Neural cell (in vitro differentiated cells): ENCODE measurements at regions not wholly inside any gene's neighbourhood (a gene's known extent, or its start where the extent isn't known, plus 50 kb on each side); places are given as distances from the start of the nearest gene placed in this dataset.

ENCODE experiments used
- H2AFZ ChIP-seq: fragments of 200-600, 300-800 bp; sonication (generic), shearing (Covaris generic); 2 replicates; pipeline ENCODE4 v1.6.0; 2014; ENCODE audit warnings: low read depth, mild to moderate bottlenecking, antibody characterized with exemption, low read length, moderate library complexity
- H3F3A ChIP-seq: fragments of 200-600 bp; shearing (Covaris generic); 2 replicates; pipeline ENCODE4 v1.6.1; 2016; ENCODE audit warnings: mild to moderate bottlenecking, moderate library complexity, mixed read lengths, antibody characterized with exemption, low read length; ENCODE audit not compliant: insufficient read depth, poor library complexity, severe bottlenecking
- H3K27ac ChIP-seq: fragments of 200-600, 300-800 bp; sonication (generic), shearing (Covaris generic); 2 replicates; pipeline ENCODE4 v1.5.1; 2014; ENCODE audit warnings: mild to moderate bottlenecking, low read length, moderate library complexity
- H3K27me3 ChIP-seq: fragments of 300-800, 200-600 bp; sonication (generic), shearing (Covaris generic); 2 replicates; pipeline ENCODE4 v1.6.0; 2014; ENCODE audit warnings: mild to moderate bottlenecking, low read depth, low read length, moderate library complexity; ENCODE audit not compliant: insufficient read depth
- H3K36me3 ChIP-seq: fragments of 300-800, 200-600 bp; sonication (generic), shearing (Covaris generic); 2 replicates; pipeline ENCODE4 v1.5.1; 2014; ENCODE audit warnings: mild to moderate bottlenecking, antibody characterized with exemption, low read length, moderate library complexity; ENCODE audit not compliant: insufficient read depth
- H3K4me2 ChIP-seq: fragments of 300-800, 200-600 bp; sonication (generic), shearing (Covaris generic); 2 replicates; pipeline ENCODE4 v1.6.0; 2014; ENCODE audit warnings: mild to moderate bottlenecking, low read length
- H3K4me3 ChIP-seq: fragments of 300-800, 200-600 bp; sonication (generic), shearing (Covaris generic); 2 replicates; pipeline ENCODE4 v1.5.1; 2014; ENCODE audit warnings: mild to moderate bottlenecking, low read length, moderate library complexity
- H3K79me2 ChIP-seq: fragments of 200-600 bp; shearing (Covaris generic); replicated peaks from 2 replicates; pipeline ENCODE4 v1.6.0; 2014; ENCODE audit warnings: mild to moderate bottlenecking, low read length, moderate library complexity; ENCODE audit not compliant: insufficient read depth
- H3K9ac ChIP-seq: fragments of 300-800, 200-600 bp; sonication (generic), shearing (Covaris generic); 2 replicates; pipeline ENCODE4 v1.6.1; 2016; ENCODE audit warnings: mild to moderate bottlenecking, low read length, mixed read lengths
- H3K9me2 ChIP-seq: fragments of 200-600 bp; shearing (Covaris generic); 2 replicates; pipeline ENCODE4 v1.6.1; 2016; ENCODE audit warnings: mild to moderate bottlenecking, low read length, mixed read lengths; ENCODE audit not compliant: insufficient read depth
- H3K9me3 ChIP-seq: fragments of 200-600, 300-800 bp; sonication (generic), shearing (Covaris generic); 2 replicates; pipeline ENCODE4 v1.6.1; 2016; ENCODE audit warnings: mild to moderate bottlenecking, mixed run types, low read length, moderate library complexity, mixed read lengths
- H4K20me1 ChIP-seq: fragments of 200-600 bp; shearing (Covaris generic); 2 replicates; pipeline ENCODE4 v1.6.1; 2016; ENCODE audit warnings: mild to moderate bottlenecking, mixed run types; ENCODE audit not compliant: insufficient read depth
- CTCF ChIP-seq: fragments of 450-650 bp; IDR thresholded peaks from 2 replicates; pipeline ENCODE4 v1.5.1; 2014; ENCODE audit warnings: antibody characterized with exemption, mild to moderate bottlenecking, moderate library complexity; ENCODE audit not compliant: poor library complexity, severe bottlenecking
- EP300 ChIP-seq: fragments of 450-650 bp; conservative IDR thresholded peaks from 2 replicates; pipeline ENCODE4 v1.6.1; 2014; ENCODE audit warnings: antibody characterized with exemption, mild to moderate bottlenecking, moderate library complexity; ENCODE audit not compliant: poor library complexity, severe bottlenecking
- EZH2 ChIP-seq: fragments of 200-600, 300-800 bp; shearing (Covaris generic), sonication (generic); IDR thresholded peaks from 2 replicates; pipeline ENCODE4 v1.6.1; 2014; ENCODE audit warnings: antibody characterized with exemption, low read length, borderline replicate concordance, mild to moderate bottlenecking; ENCODE audit not compliant: insufficient read depth, poor library complexity, severe bottlenecking
- MXI1 ChIP-seq: fragments of 450-650 bp; conservative IDR thresholded peaks from 2 replicates; pipeline ENCODE4 v1.6.1; 2014; ENCODE audit warnings: antibody characterized with exemption, mild to moderate bottlenecking; ENCODE audit not compliant: poor library complexity, severe bottlenecking
- POLR2AphosphoS5 ChIP-seq: IDR thresholded peaks from 2 replicates; pipeline ENCODE4 v1.6.1; 2012
- RAD21 ChIP-seq: fragments of 450-650 bp; conservative IDR thresholded peaks from 2 replicates; pipeline ENCODE4 v1.6.1; 2014; ENCODE audit warnings: antibody characterized with exemption, mild to moderate bottlenecking, moderate library complexity
- REST ChIP-seq: IDR thresholded peaks from 2 replicates; pipeline ENCODE4 v1.6.1; 2012; ENCODE audit warnings: borderline replicate concordance
- SMC3 ChIP-seq: fragments of 450-650 bp; conservative IDR thresholded peaks from 2 replicates; pipeline ENCODE4 v1.6.1; 2014; ENCODE audit warnings: antibody characterized with exemption, mild to moderate bottlenecking, moderate library complexity; ENCODE audit not compliant: poor library complexity
- TAF1 ChIP-seq: IDR thresholded peaks from 2 replicates; pipeline ENCODE4 v1.6.1; 2012; ENCODE audit warnings: low read depth

GRCh38 chr2:240250150-240250984, 109.9 kb upstream of the OTOS start:
- no peaks in the 10 kb centered on the region for H4K20me1 ChIP-seq
- H3F3A ChIP-seq, result no peaks in the 10 kb centered on the region
- no peaks in the 10 kb centered on the region for H3K9me3 ChIP-seq
- TF ChIP-seq POLR2AphosphoS5, result no peak
- no peak for TF ChIP-seq TAF1
- TF ChIP-seq EZH2, result no peak
- TF ChIP-seq CTCF, result no peak
- no peak for TF ChIP-seq MXI1
- no peak for TF ChIP-seq SMC3
- TF ChIP-seq REST, result no peak
- no peak for TF ChIP-seq RAD21
- TF ChIP-seq EP300, result no peak
- H3K4me2 ChIP-seq, result no peak overlapping the region
- no peaks in the 10 kb centered on the region for H3K9me2 ChIP-seq
- no peaks in the 10 kb centered on the region for H3K36me3 ChIP-seq
- no peak overlapping the region for H3K4me3 ChIP-seq
- H3K79me2 ChIP-seq, result no peaks in the 10 kb centered on the region
- no peak overlapping the region for H3K9ac ChIP-seq
- H3K27me3 ChIP-seq, result no peaks in the 10 kb centered on the region
- no peak overlapping the region for H3K27ac ChIP-seq
- no peak overlapping the region for H2AFZ ChIP-seq

- Histone ChIP-seq H3K9ac (no peak overlapping the region), H3K27ac (no peak overlapping the region), H2AFZ (no peak overlapping the region)
Measured at GRCh38 chr2:240250985-240251847, 110.8 kb upstream of the OTOS start.

More at GRCh38 chr2:240250985-240251847, 110.8 kb upstream of the OTOS start:
- Histone ChIP-seq H3K4me3 (no peak overlapping the region), H3K9me3 (no peaks in the 10 kb centered on the region), H3K36me3 (no peaks in the 10 kb centered on the region), H3F3A (no peaks in the 10 kb centered on the region), H3K4me2 (no peak overlapping the region), H3K9me2 (no peaks in the 10 kb centered on the region), H3K79me2 (no peaks in the 10 kb centered on the region), H3K27me3 (no peaks in the 10 kb centered on the region), H4K20me1 (no peaks in the 10 kb centered on the region)
- TF ChIP-seq TAF1 (no peak), EP300 (no peak), MXI1 (no peak), SMC3 (no peak), CTCF (no peak), REST (no peak), POLR2AphosphoS5 (no peak), EZH2 (no peak), RAD21 (no peak)
